ENCODE measurements at regions not wholly inside any gene's neighbourhood (a gene's known extent, or its start where the extent isn't known, plus 50 kb on each side); places are given as distances from the start of the nearest gene placed in this dataset.
"Not testable (repeated sequence)": the region's sequence is repeated elsewhere in the genome, so short reads cannot be mapped to it uniquely, and the experiment has no call there.

DNA sequence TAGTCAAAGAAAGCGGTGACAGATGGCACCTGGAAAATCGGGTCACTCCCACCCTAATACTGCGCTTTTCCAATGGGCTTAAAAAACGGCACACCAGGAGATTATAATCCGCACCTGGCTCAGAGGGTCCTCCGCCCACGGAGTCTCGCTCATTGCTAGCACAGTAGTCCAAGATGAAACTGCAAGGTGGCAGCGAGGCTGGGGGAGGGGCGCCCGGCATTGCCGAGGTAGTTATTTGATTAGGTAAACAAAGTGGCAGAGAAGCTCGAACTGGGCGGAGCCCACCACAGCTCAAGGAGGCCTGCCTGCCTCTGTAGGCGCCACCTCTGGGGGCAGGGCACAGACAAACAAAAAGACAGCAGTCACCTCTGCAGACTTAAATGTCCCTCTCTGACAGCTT lies 521.1 kb downstream of the ETNK1 start:
- H3K27ac ChIP-seq (ENCODE audit: insufficient read depth, low read length); DNase-seq; H3K4ac ChIP-seq (ENCODE audit: low read depth, low read length); H3K4me1 ChIP-seq (ENCODE audit: control insufficient read depth, insufficient read depth, low read length); H3K79me1 ChIP-seq (ENCODE audit: low read depth in 1 of 2, low read length in 2 of 2); H4K20me1 ChIP-seq (ENCODE audit: insufficient read depth, low read length); ATAC-seq (ENCODE audit: low read depth); H2AK9ac ChIP-seq (replicated peaks; ENCODE audit: low read depth, low read length, poor library complexity); H3K9me1 ChIP-seq (ENCODE audit: insufficient read depth, low read length); in situ Hi-C loops (cut with MboI; ENCODE audit: low sequenced_read_pairs); intact Hi-C loops (cut with micrococcal nuclease); H3K23ac ChIP-seq (ENCODE audit: low read depth, low read length); H2BK15ac ChIP-seq (ENCODE audit: low read depth, low read length); H3K36me3 ChIP-seq (ENCODE audit: control insufficient read depth, insufficient read depth, low read length); H2AK5ac ChIP-seq (ENCODE audit: low read depth, low read length); H3K9me3 ChIP-seq (ENCODE audit: control insufficient read depth, insufficient read depth, low read length); H3K4me2 ChIP-seq (ENCODE audit: low read depth, low read length); H2BK5ac ChIP-seq (ENCODE audit: low read depth, low read length, poor library complexity, severe bottlenecking); H3K4me3 ChIP-seq (ENCODE audit: insufficient read depth, low read depth, low read length); BruUV-seq (replicated peaks); H2BK20ac ChIP-seq (ENCODE audit: low read depth, low read length); H3K27me3 ChIP-seq (ENCODE audit: control insufficient read depth, insufficient read depth, low read length); H4K5ac ChIP-seq (ENCODE audit: low read depth, low read length); CTCF ChIA-PET; H3K18ac ChIP-seq (ENCODE audit: low read depth, low read length); H2BK120ac ChIP-seq (ENCODE audit: low read depth, low read length); POLR2A ChIA-PET (ENCODE audit: unreplicated experiment); H3K14ac ChIP-seq (replicated peaks; ENCODE audit: low read depth, low read length); H3K56ac ChIP-seq (ENCODE audit: extremely low read depth, insufficient read depth, low read length); H2AFZ ChIP-seq (replicated peaks; ENCODE audit: low read length, poor library complexity); H4K91ac ChIP-seq (ENCODE audit: insufficient read depth, low read depth, low read length); H4K8ac ChIP-seq (ENCODE audit: low read depth in 2 of 2, low read length in 2 of 2); H3K9ac ChIP-seq (ENCODE audit: low read depth, low read length); dilution Hi-C loops (cut with HindIII; ENCODE audit: low sequenced_read_pairs, unreplicated experiment): not testable (repeated sequence)
- WGBS, 2 experiments (ENCODE audit: extremely low coverage in 2 of 2, insufficient read length in 1 of 2): no CpG with 5 or more reads among the region's 15 CpGs
